Keratinocyte (primary cell): ENCODE measurements at regions not wholly inside any gene's neighbourhood (a gene's known extent, or its start where the extent isn't known, plus 50 kb on each side); places are given as distances from the start of the nearest gene placed in this dataset.

Experiments used
- DNase-seq: peaks from one replicate; pipeline ENCODE4 v3.0.0-alpha.2; 2011; ENCODE audit warnings: low read depth, missing footprints, low spot score
- FAIRE-seq: peaks from 2 replicates; lab custom pipeline; 2011; peaks lifted over from hg19 to GRCh38; lab: Jason Lieb, UNC
- H2AFZ ChIP-seq: 2 replicates; pipeline ENCODE4 v1.6.0; 2012; ENCODE audit warnings: low read length, control low read depth, inconsistent platforms; ENCODE audit not compliant: control insufficient read depth
- H3K27ac ChIP-seq: 2 replicates; pipeline ENCODE4 v1.5.1; 2011; ENCODE audit warnings: low read length; ENCODE audit not compliant: control insufficient read depth, insufficient read depth
- H3K27me3 ChIP-seq: 3 replicates; pipeline ENCODE4 v1.6.0; 2011; ENCODE audit warnings: low read length; ENCODE audit not compliant: control insufficient read depth, insufficient read depth; ENCODE audit errors: extremely low read depth
- H3K36me3 ChIP-seq, 2 experiments: 2 replicates in 1 of 2; 3 replicates in 1 of 2; pipeline ENCODE4 v1.5.1; 2011; ENCODE audit warnings: low read length in 2 of 2, mild to moderate bottlenecking in 1 of 2; ENCODE audit not compliant: control insufficient read depth in 2 of 2, insufficient read depth in 2 of 2; ENCODE audit errors: extremely low read depth in 1 of 2
- H3K4me1 ChIP-seq: 3 replicates; pipeline ENCODE4 v1.5.1; 2011; ENCODE audit warnings: low read length; ENCODE audit not compliant: control insufficient read depth, insufficient read depth; ENCODE audit errors: extremely low read depth
- H3K4me2 ChIP-seq: 3 replicates; pipeline ENCODE4 v1.6.0; 2011; ENCODE audit warnings: low read depth, low read length; ENCODE audit not compliant: control insufficient read depth, insufficient read depth; ENCODE audit errors: extremely low read depth
- H3K4me3 ChIP-seq, 3 experiments: fragments of 200-600 bp in 1 of 3; sonication (generic) in 1 of 3; 2 replicates in 2 of 3; 3 replicates in 1 of 3; pipeline ENCODE4 v1.5.1; 2011 to 2016; ENCODE audit warnings: low read length in 3 of 3, mild to moderate bottlenecking in 3 of 3, control low read depth in 2 of 3, inconsistent platforms in 1 of 3, low read depth in 1 of 3, mixed read lengths in 1 of 3, mixed run types in 1 of 3, moderate library complexity in 1 of 3; ENCODE audit not compliant: control insufficient read depth in 2 of 3, insufficient read depth in 2 of 3; ENCODE audit errors: extremely low read depth in 1 of 3
- H3K79me2 ChIP-seq: 2 replicates; pipeline ENCODE4 v1.6.0; 2012; ENCODE audit warnings: low read length; ENCODE audit not compliant: control insufficient read depth, insufficient read depth
- H3K9ac ChIP-seq: 3 replicates; pipeline ENCODE4 v1.6.0; 2011; ENCODE audit warnings: low read length; ENCODE audit not compliant: control insufficient read depth, insufficient read depth; ENCODE audit errors: extremely low read depth
- H3K9me1 ChIP-seq: 3 replicates; pipeline ENCODE4 v1.6.0; 2011; ENCODE audit warnings: low read length; ENCODE audit not compliant: control insufficient read depth, insufficient read depth; ENCODE audit errors: extremely low read depth
- H3K9me3 ChIP-seq: 2 replicates; pipeline ENCODE4 v1.5.1; 2012; ENCODE audit warnings: low read depth, low read length; ENCODE audit not compliant: control insufficient read depth
- H4K20me1 ChIP-seq: 3 replicates; pipeline ENCODE4 v1.6.0; 2011; ENCODE audit warnings: low read length; ENCODE audit not compliant: control insufficient read depth, insufficient read depth; ENCODE audit errors: extremely low read depth
- CTCF ChIP-seq, 3 experiments: IDR thresholded peaks in 1 of 3; conservative IDR thresholded peaks in 1 of 3; optimal IDR thresholded peaks in 1 of 3; 2 replicates in 2 of 3; 3 replicates in 1 of 3; pipeline versions ENCODE3 to v1.5.1; 2011; ENCODE audit warnings: low read length in 3 of 3, mild to moderate bottlenecking in 3 of 3, moderate library complexity in 2 of 3, control low read depth in 1 of 3, inconsistent platforms in 1 of 3; ENCODE audit not compliant: insufficient read depth in 2 of 3; ENCODE audit errors: extremely low read depth in 1 of 3
- EZH2 ChIP-seq: IDR thresholded peaks from one replicate; pipeline ENCODE4 v1.6.1; 2012; ENCODE audit warnings: inconsistent platforms, mild to moderate bottlenecking, low read length, moderate library complexity
- dilution Hi-C: fragments of 300-500 bp; cut with MboI; formaldehyde crosslinking; loops from one replicate; pipeline ENCODE4 v1.7.0; 2020; ENCODE audit warnings: low sequenced_read_pairs; ENCODE audit not compliant: extremely low pct_ligation_motif_present

- Histone ChIP-seq H2AFZ (no peak overlapping the region), H3K4me1 (no peaks in the 10 kb centered on the region), H3K9ac (no peak overlapping the region), H3K79me2 (no peaks in the 10 kb centered on the region), H3K4me2 (no peak overlapping the region), H3K9me1 (no peaks in the 10 kb centered on the region), H3K9me3 (no peaks in the 10 kb centered on the region), H3K27ac (no peak overlapping the region), H3K4me3 (no peak overlapping the region), H4K20me1 (no peaks in the 10 kb centered on the region), H3K27me3 (no peaks in the 10 kb centered on the region), H3K36me3 (no peaks in the 10 kb centered on the region)
- TF ChIP-seq EZH2 (no peak), CTCF (optimal IDR thresholded peaks at IDR 0.05 in 1 of 3, IDR thresholded peaks at IDR 0.05 in 1 of 3, conservative IDR thresholded peaks at IDR 0.05 in 1 of 3; ENCODE audit: extremely low read depth in 1 of 3, insufficient read depth in 2 of 3, low read length in 3 of 3) (no peak)
- no peak for FAIRE-seq
- dilution Hi-C loops = no loop called here
- no peak for DNase-seq
Observed at GRCh38 chr2:57796527-57796926, 250.1 kb upstream of the VRK2 start.

GRCh38 chr2:57798346-57798745 lies 248.3 kb upstream of the VRK2 start:
- no peak for TF ChIP-seq EZH2
- no peak for TF ChIP-seq CTCF (optimal IDR thresholded peaks at IDR 0.05 in 1 of 3, IDR thresholded peaks at IDR 0.05 in 1 of 3, conservative IDR thresholded peaks at IDR 0.05 in 1 of 3; ENCODE audit: extremely low read depth in 1 of 3, insufficient read depth in 2 of 3, low read length in 3 of 3)
- Histone ChIP-seq H4K20me1 (no peaks in the 10 kb centered on the region), H3K4me3 (no peak overlapping the region), H3K9me1 (no peaks in the 10 kb centered on the region), H3K4me2 (no peak overlapping the region), H2AFZ (no peak overlapping the region), H3K9ac (no peak overlapping the region), H3K27ac (no peak overlapping the region), H3K36me3 (no peaks in the 10 kb centered on the region), H3K79me2 (no peaks in the 10 kb centered on the region), H3K27me3 (no peaks in the 10 kb centered on the region), H3K4me1 (no peaks in the 10 kb centered on the region), H3K9me3 (no peaks in the 10 kb centered on the region)
- FAIRE-seq (no peak), DNase-seq (no peak)
- dilution Hi-C loops = no loop called here
